ENCODE measurements at regions not wholly inside any gene's neighbourhood (a gene's known extent, or its start where the extent isn't known, plus 50 kb on each side); places are given as distances from the start of the nearest gene placed in this dataset.

DNA sequence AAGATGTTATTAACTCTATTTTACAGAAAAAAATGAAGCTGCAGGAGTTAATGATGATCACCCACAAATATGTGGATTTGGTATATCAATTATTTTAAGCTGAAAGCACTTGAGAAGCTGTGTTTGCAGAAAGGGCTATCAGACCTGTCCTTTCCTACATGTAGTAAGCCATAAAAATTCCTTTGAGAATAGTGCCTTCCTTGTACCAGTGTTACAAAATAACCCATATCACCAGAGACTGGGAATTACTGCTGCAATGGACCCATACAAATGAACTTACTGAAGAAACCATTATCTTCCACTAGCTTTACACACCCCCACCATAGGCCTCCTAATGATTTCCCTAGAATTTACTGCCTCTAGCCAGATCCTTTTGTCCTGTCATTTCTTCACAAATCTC, 99.2 kb upstream of the ZRANB2 start:
- no peak for DNase-seq

GRCh38 chr1:71170925-71171324, 90.1 kb upstream of the ZRANB2 start:
- no peak for DNase-seq

GRCh38 chr1:71167505-71167904, 86.7 kb upstream of the ZRANB2 start:
- no peak for DNase-seq

- DNase-seq, result no peak
Measured at GRCh38 chr1:71166178-71167173, 85.6 kb upstream of the ZRANB2 start.

DNA sequence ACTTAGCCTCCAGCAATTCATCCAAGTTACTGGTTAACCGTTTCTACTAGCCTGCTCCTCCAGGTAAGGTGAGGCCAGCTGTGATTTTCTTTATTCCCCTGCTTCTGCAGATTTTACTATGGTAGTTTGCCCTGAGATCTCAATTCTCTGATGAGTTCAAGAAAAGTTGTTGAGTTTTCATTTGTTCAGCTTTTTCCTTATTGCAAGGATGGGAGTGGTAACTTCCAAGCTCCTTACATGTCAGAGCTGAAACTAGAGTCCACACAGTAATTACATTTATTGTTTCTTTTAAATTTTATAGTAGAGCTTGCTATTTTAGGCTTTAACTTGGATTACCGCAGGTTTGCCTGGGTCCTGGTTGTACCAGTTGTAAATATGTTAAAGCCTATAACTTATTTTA, 76.9 kb upstream of the ZRANB2 start:
- no peak for DNase-seq

DNA sequence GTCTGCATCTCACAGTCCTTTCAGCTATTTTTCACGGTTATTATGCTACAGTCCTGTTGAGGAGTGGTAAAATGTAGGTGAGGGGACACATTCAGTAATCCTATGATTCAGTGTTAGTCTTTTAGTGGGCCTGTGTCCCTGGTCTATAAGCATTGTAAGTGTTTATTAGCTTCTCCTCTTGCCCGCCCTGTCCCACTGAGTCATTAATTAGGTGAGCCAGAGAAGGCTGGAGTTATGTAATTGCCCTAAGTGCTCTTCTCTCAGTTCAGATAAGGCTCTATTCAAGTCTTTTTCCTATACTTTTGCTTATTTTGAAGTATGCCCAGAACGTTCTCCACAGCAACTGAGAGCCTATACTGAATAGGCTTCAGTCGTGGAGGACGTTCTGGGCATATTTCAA, 76.3 kb upstream of the ZRANB2 start:
- DNase-seq, result no peak

DNA sequence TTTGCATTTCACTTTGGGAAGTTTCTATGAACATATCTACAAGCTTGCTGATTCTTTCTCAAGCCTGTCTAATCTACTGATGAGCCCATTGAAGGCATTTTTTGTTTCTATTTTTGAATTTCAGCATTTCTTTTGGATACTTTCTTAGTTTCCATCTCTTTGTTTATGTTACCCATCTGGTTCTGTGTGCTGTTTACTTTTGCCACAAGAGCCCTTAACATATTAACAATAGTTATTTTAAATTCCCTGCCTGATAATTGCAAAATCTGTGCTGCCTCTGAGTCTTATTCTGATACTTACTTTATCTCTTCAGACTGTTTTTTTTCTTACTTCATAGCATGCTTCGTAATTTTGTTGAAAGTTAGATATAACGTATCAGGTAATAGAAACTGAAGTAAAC, 75.8 kb upstream of the ZRANB2 start:
- DNase-seq, result no peak

DNA sequence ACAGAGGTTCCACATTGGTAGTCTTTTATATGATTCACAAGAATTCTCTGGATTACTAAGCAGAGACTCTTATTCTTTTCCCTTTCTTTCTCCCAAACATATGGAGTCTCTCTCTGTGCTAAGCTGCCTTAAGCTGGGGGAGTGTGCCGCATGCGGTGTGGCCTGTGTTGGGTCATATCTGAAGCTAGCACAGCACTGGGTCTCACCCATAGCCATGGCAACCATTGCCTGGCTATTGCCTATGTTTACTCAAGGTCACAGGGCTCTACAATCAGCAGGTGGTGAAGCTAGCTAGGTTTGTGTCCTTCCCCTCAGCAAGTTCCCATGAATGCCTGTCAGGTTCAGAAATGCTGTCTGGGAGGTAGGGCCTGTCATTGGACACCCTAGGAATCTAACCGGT, 73.6 kb upstream of the ZRANB2 start:
- no peak for DNase-seq

DNA sequence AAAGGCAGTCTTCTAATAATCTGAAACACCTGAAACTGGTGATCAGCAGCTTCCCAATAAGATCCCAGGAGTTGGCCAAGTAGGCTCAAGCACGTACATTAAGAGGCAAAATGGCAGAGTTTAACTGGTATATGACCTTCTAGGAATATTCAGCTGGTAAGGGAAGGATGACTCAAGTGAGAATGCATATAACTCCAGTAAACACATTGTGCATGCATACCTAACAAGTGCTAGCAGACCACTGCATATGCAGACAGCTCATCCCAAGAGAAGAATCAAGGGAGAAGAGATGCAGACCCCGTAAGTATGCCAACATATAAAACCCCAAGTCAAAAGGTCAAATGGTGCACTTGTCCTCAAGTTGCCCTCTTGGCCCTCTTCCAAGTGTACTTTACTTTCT, 73.0 kb upstream of the ZRANB2 start:
- DNase-seq, result no peak

- no peak for DNase-seq
Measured at GRCh38 chr1:71147637-71148360, 67.0 kb upstream of the ZRANB2 start.

GRCh38 chr1:71135571-71135970, 54.7 kb upstream of the ZRANB2 start:
- no peak for DNase-seq
